ENCODE measurements at regions not wholly inside any gene's neighbourhood (a gene's known extent, or its start where the extent isn't known, plus 50 kb on each side); places are given as distances from the start of the nearest gene placed in this dataset.

- FAIRE-seq (no peak), DNase-seq (ENCODE audit: low read depth) (no peak)
- Histone ChIP-seq H3K27me3 (ENCODE audit: control insufficient read depth, insufficient read depth, low read length) (no peaks in the 10 kb centered on the region), H3K4me3 (ENCODE audit: low read depth, low read length) (no peak overlapping the region), H3K36me3 (ENCODE audit: control insufficient read depth, insufficient read depth, low read length) (no peaks in the 10 kb centered on the region)
- TF ChIP-seq, protein P1, sequence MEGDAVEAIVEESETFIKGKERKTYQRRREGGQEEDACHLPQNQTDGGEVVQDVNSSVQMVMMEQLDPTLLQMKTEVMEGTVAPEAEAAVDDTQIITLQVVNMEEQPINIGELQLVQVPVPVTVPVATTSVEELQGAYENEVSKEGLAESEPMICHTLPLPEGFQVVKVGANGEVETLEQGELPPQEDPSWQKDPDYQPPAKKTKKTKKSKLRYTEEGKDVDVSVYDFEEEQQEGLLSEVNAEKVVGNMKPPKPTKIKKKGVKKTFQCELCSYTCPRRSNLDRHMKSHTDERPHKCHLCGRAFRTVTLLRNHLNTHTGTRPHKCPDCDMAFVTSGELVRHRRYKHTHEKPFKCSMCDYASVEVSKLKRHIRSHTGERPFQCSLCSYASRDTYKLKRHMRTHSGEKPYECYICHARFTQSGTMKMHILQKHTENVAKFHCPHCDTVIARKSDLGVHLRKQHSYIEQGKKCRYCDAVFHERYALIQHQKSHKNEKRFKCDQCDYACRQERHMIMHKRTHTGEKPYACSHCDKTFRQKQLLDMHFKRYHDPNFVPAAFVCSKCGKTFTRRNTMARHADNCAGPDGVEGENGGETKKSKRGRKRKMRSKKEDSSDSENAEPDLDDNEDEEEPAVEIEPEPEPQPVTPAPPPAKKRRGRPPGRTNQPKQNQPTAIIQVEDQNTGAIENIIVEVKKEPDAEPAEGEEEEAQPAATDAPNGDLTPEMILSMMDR (IDR thresholded peaks at IDR 0.05; ENCODE audit: insufficient read depth, low read length, severe bottlenecking): no peak
Observed at GRCh38 chr9:84589542-84589941, 80.0 kb upstream of the NTRK2 start.

DNA sequence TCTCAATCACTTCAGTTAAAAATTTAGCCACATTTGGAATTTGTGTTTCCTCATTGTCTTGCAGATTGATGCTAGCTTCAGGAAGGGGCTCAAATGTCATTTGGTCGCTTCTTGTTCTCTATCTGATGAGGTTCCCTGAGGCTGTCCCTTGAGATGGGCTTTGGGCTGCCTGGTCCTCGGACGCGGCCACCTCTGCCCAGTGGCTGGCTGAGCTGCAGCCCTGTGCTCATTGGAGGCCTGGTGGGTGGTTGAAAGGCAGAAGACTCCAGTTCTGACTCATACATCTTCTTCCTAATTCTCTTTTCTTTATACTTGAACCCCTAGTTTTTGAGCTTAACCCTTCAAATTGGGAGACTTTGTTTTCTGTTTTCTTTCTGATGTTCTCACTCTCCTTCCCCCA, 78.8 kb upstream of the NTRK2 start:
- Histone ChIP-seq H3K4me3 (ENCODE audit: low read depth, low read length) (no peak overlapping the region), H3K27me3 (ENCODE audit: control insufficient read depth, insufficient read depth, low read length) (no peaks in the 10 kb centered on the region), H3K36me3 (ENCODE audit: control insufficient read depth, insufficient read depth, low read length) (no peaks in the 10 kb centered on the region)
- DNase-seq (ENCODE audit: low read depth): no peak
- no peak for FAIRE-seq
- TF ChIP-seq, protein P1 (IDR thresholded peaks at IDR 0.05; ENCODE audit: insufficient read depth, low read length, severe bottlenecking): no peak

DNA sequence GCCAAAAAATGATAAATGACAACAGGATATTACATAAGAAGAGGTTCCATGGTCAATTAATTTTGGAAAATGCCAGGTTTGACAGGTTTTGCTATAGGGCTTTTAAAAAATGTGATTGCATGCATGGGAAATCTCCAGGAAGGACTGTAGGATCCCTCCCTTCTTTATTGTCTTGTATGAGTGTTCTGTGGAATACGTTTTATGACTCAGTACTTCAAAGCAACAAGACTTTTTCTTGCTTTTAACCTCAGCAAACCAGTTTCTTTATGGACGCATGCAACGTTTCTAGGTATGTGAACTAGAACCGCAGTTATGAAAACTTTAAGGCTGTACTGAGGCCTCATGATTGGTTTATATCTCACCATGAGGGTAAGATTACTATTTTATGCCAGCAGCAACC, 76.6 kb upstream of the NTRK2 start:
- DNase-seq (ENCODE audit: low read depth) (no peak), FAIRE-seq (no peak)
- TF ChIP-seq, protein P1 (IDR thresholded peaks at IDR 0.05; ENCODE audit: insufficient read depth, low read length, severe bottlenecking): no peak
- Histone ChIP-seq H3K27me3 (ENCODE audit: control insufficient read depth, insufficient read depth, low read length) (no peaks in the 10 kb centered on the region), H3K36me3 (ENCODE audit: control insufficient read depth, insufficient read depth, low read length) (no peaks in the 10 kb centered on the region), H3K4me3 (ENCODE audit: low read depth, low read length) (no peak overlapping the region)

- FAIRE-seq (no peak), DNase-seq (ENCODE audit: low read depth) (no peak)
- Histone ChIP-seq H3K27me3 (ENCODE audit: control insufficient read depth, insufficient read depth, low read length) (no peaks in the 10 kb centered on the region), H3K36me3 (ENCODE audit: control insufficient read depth, insufficient read depth, low read length) (no peaks in the 10 kb centered on the region), H3K4me3 (ENCODE audit: low read depth, low read length) (no peak overlapping the region)
- TF ChIP-seq, protein P1 (IDR thresholded peaks at IDR 0.05; ENCODE audit: insufficient read depth, low read length, severe bottlenecking): no peak
Observed at GRCh38 chr9:84593352-84593751, 76.2 kb upstream of the NTRK2 start.

DNA sequence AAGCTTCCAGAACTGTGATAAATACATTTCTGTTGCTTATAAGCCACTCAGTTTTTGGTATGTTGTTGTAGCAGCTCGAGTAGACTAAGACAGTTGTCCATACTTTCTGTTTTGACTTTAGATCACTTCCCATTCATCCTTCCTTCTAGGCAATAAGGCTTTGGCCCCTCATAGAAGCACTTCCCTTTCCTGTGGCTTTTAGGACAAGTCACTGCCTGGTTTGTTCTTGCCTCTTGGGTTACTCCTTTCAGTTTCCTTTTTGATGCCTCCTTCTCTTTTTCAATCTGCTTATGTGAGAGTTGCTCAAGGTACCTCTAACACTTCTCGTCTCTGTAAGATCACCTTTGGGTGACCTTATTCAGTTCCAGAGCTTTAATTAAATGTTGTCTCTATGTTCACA, 72.4 kb upstream of the NTRK2 start:
- DNase-seq (ENCODE audit: low read depth) (no peak), FAIRE-seq (peak; percentile 82)
- H3K27me3 ChIP-seq (ENCODE audit: control insufficient read depth, insufficient read depth, low read length): no peaks in the 10 kb centered on the region
- TF ChIP-seq, protein P1 (IDR thresholded peaks at IDR 0.05; ENCODE audit: insufficient read depth, low read length, severe bottlenecking): no peak
- H3K36me3 ChIP-seq (ENCODE audit: control insufficient read depth, insufficient read depth, low read length): no peaks in the 10 kb centered on the region
- H3K4me3 ChIP-seq (ENCODE audit: low read depth, low read length): no peak overlapping the region

GRCh38 chr9:84598921-84599636, 70.5 kb upstream of the NTRK2 start:
- no peak overlapping the region for H3K4me3 ChIP-seq (ENCODE audit: low read depth, low read length)
- TF ChIP-seq, protein P1 (IDR thresholded peaks at IDR 0.05; ENCODE audit: insufficient read depth, low read length, severe bottlenecking): no peak
- H3K27me3 ChIP-seq (ENCODE audit: control insufficient read depth, insufficient read depth, low read length): no peaks in the 10 kb centered on the region
- DNase-seq (ENCODE audit: low read depth): no peak
- no peaks in the 10 kb centered on the region for H3K36me3 ChIP-seq (ENCODE audit: control insufficient read depth, insufficient read depth, low read length)
- no peak for FAIRE-seq

Data from bronchial epithelial cell (primary cell).